Tibial artery (tissue), 4 donors: ENCODE measurements at regions not wholly inside any gene's neighbourhood (a gene's known extent, or its start where the extent isn't known, plus 50 kb on each side); places are given as distances from the start of the nearest gene placed in this dataset.
"Not testable (repeated sequence)": the region's sequence is repeated elsewhere in the genome, so short reads cannot be mapped to it uniquely, and the experiment has no call there.

Source experiments
- DNase-seq, 2 donors: peaks; one replicate each; pipeline ENCODE4 v3.0.0-alpha.2; 2019
- H3K27ac ChIP-seq, 2 donors: fragments of 200-600 bp; sonication (generic) in 1 of 2; 1 replicate in 1 of 2; 2 replicates in 1 of 2; pipeline ENCODE4 v1.5.1; 2018 to 2019; ENCODE audit warnings: mild to moderate bottlenecking in 1 of 2
- H3K27me3 ChIP-seq, 2 donors: fragments of 200-600 bp; sonication (generic) in 1 of 2; one replicate each; pipeline versions ENCODE4 v1.5.1 to v1.6.0; 2016 to 2019
- H3K36me3 ChIP-seq, 3 donors: fragments of 200-600 bp; sonication (generic) in 2 of 3; one replicate each; pipeline ENCODE4 v1.5.1; 2016 to 2019; ENCODE audit warnings: mild to moderate bottlenecking in 2 of 3
- H3K4me1 ChIP-seq, 4 donors: fragments of 200-600 bp; sonication (generic) in 2 of 4; 1 replicate in 3 of 4; 2 replicates in 1 of 4; pipeline ENCODE4 v1.5.1; 2016 to 2019
- H3K4me3 ChIP-seq, 2 donors: fragments of 200-600 bp; sonication (generic) in 1 of 2; 1 replicate in 1 of 2; 2 replicates in 1 of 2; pipeline ENCODE4 v1.5.1; 2018 to 2019; ENCODE audit warnings: mild to moderate bottlenecking in 2 of 2
- H3K9me3 ChIP-seq, 3 donors: fragments of 200-600 bp; sonication (generic) in 1 of 3; one replicate each; pipeline ENCODE4 v1.5.1; 2016 to 2019
- CTCF ChIP-seq, 2 experiments: fragments of 200-600 bp in 1 of 2; fragments of 450-650 bp in 1 of 2; IDR thresholded peaks; one replicate each; pipeline ENCODE4 v1.5.1; 2017 to 2019; ENCODE audit warnings: antibody characterized with exemption in 2 of 2, mild to moderate bottlenecking in 1 of 2, moderate library complexity in 1 of 2
- intact Hi-C: fragments of 100-400 bp; cut with DNase I; formaldehyde crosslinking; loops from one replicate; pipeline ENCODE4 v1.15.0; 2023; ENCODE audit warnings: low total_unique reads

GRCh38 chr5:112514111-112514510, 95.0 kb upstream of the EPB41L4A start:
- TF ChIP-seq CTCF (IDR thresholded peaks at IDR 0.05) = no peak
- H3K9me3 ChIP-seq = peaks cover 0 to 8% (median 3%) of the 10 kb centered on the region in 3 donors
- no peak for DNase-seq
- no peaks in the 10 kb centered on the region for H3K27me3 ChIP-seq
- no peaks in the 10 kb centered on the region for H3K36me3 ChIP-seq
- intact Hi-C loops = no loop called here
- H3K27ac ChIP-seq = no peak overlapping the region
- no peak overlapping the region for H3K4me3 ChIP-seq
- H3K4me1 ChIP-seq = no peaks in the 10 kb centered on the region

- H3K4me3 ChIP-seq, DNase-seq, H3K4me1 ChIP-seq, H3K27ac ChIP-seq, H3K27me3 ChIP-seq, intact Hi-C loops, H3K9me3 ChIP-seq, H3K36me3 ChIP-seq: not testable (repeated sequence)
These were observed 101.4 kb upstream of the EPB41L4A start for GRCh38 chr5:112520474-112520873.

- intact Hi-C loops, H3K36me3 ChIP-seq, H3K27ac ChIP-seq, H3K4me1 ChIP-seq, H3K27me3 ChIP-seq, H3K9me3 ChIP-seq, DNase-seq, H3K4me3 ChIP-seq: not testable (repeated sequence)
These were observed 104.0 kb upstream of the EPB41L4A start for GRCh38 chr5:112522891-112523673.

GRCh38 chr5:112523674-112524263, 104.7 kb upstream of the EPB41L4A start:
- H3K27ac ChIP-seq, H3K27me3 ChIP-seq, H3K36me3 ChIP-seq, intact Hi-C loops, H3K4me1 ChIP-seq, H3K4me3 ChIP-seq, DNase-seq, H3K9me3 ChIP-seq: not testable (repeated sequence)

GRCh38 chr5:112525217-112525616, 106.1 kb upstream of the EPB41L4A start:
- Histone ChIP-seq H3K36me3 (no peaks in the 10 kb centered on the region), H3K4me1 (no peaks in the 10 kb centered on the region), H3K4me3 (no peak overlapping the region), H3K9me3 (no peaks in the 10 kb centered on the region), H3K27me3 (no peaks in the 10 kb centered on the region), H3K27ac (no peak overlapping the region)
- intact Hi-C loops = no loop called here
- no peak for DNase-seq
- no peak for TF ChIP-seq CTCF (IDR thresholded peaks at IDR 0.05)

GRCh38 chr5:112528928-112529327, 109.9 kb upstream of the EPB41L4A start:
- no peak overlapping the region for H3K27ac ChIP-seq
- no peak for TF ChIP-seq CTCF (IDR thresholded peaks at IDR 0.05)
- H3K36me3 ChIP-seq = no peaks in the 10 kb centered on the region
- no peaks in the 10 kb centered on the region for H3K4me1 ChIP-seq
- no peaks in the 10 kb centered on the region for H3K9me3 ChIP-seq
- intact Hi-C loops = no loop called here
- H3K27me3 ChIP-seq = no peaks in the 10 kb centered on the region
- DNase-seq = no peak
- no peak overlapping the region for H3K4me3 ChIP-seq

GRCh38 chr5:112529525-112529924, 110.4 kb upstream of the EPB41L4A start:
- H3K9me3 ChIP-seq = no peaks in the 10 kb centered on the region
- no peak overlapping the region for H3K27ac ChIP-seq
- intact Hi-C loops = no loop called here
- H3K27me3 ChIP-seq = no peaks in the 10 kb centered on the region
- H3K4me3 ChIP-seq = no peak overlapping the region
- H3K36me3 ChIP-seq = no peaks in the 10 kb centered on the region
- no peaks in the 10 kb centered on the region for H3K4me1 ChIP-seq
- TF ChIP-seq CTCF (IDR thresholded peaks at IDR 0.05) = no peak
- DNase-seq = no peak
